ENCODE measurements at regions not wholly inside any gene's neighbourhood (a gene's known extent, or its start where the extent isn't known, plus 50 kb on each side); places are given as distances from the start of the nearest gene placed in this dataset.

- Histone ChIP-seq H2AFZ (ENCODE audit: low read length) (no peak overlapping the region), H3K9me3 (ENCODE audit: low read length) (no peaks in the 10 kb centered on the region), H3K4me2 (ENCODE audit: low read length) (no peak overlapping the region), H3K36me3 (ENCODE audit: low read depth, low read length) (no peaks in the 10 kb centered on the region), H3K27ac (ENCODE audit: low read length) (no peak overlapping the region), H3F3A (ENCODE audit: low read length, unreplicated experiment) (no peaks in the 10 kb centered on the region), H3K9me2 (replicated peaks; ENCODE audit: low read length) (no peaks in the 10 kb centered on the region), H3K4me1 (ENCODE audit: insufficient read depth, low read length) (no peaks in the 10 kb centered on the region), H4K20me1 (ENCODE audit: low read length) (no peaks in the 10 kb centered on the region), H3K9ac (ENCODE audit: low read length) (no peak overlapping the region), H3K79me2 (ENCODE audit: low read length) (no peaks in the 10 kb centered on the region), H3K27me3 (ENCODE audit: low read length) (no peaks in the 10 kb centered on the region; the same call in 1 of the 2 replicates), H3K4me3 (ENCODE audit: low read length) (no peak overlapping the region)
- intact Hi-C loops (cut with micrococcal nuclease): no loop called here
- DNase-seq: no peak
- POLR2A ChIA-PET (ENCODE audit: unreplicated experiment): no interaction called here
- CTCF ChIA-PET: no interaction called here
- no peak for ATAC-seq
- TF ChIP-seq EZH2 (IDR thresholded peaks at IDR 0.05; ENCODE audit: low read length, unreplicated experiment) (no peak), EZH2phosphoT487 (IDR thresholded peaks at IDR 0.05; ENCODE audit: borderline replicate concordance, low read length) (no peak)
- TF ChIP-seq, protein P1, sequence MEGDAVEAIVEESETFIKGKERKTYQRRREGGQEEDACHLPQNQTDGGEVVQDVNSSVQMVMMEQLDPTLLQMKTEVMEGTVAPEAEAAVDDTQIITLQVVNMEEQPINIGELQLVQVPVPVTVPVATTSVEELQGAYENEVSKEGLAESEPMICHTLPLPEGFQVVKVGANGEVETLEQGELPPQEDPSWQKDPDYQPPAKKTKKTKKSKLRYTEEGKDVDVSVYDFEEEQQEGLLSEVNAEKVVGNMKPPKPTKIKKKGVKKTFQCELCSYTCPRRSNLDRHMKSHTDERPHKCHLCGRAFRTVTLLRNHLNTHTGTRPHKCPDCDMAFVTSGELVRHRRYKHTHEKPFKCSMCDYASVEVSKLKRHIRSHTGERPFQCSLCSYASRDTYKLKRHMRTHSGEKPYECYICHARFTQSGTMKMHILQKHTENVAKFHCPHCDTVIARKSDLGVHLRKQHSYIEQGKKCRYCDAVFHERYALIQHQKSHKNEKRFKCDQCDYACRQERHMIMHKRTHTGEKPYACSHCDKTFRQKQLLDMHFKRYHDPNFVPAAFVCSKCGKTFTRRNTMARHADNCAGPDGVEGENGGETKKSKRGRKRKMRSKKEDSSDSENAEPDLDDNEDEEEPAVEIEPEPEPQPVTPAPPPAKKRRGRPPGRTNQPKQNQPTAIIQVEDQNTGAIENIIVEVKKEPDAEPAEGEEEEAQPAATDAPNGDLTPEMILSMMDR (conservative IDR thresholded peaks at IDR 0.05; ENCODE audit: low read depth, low read length): no peak
- no TSS peak for BruUV-seq (replicated peaks)
Observed at GRCh38 chrX:867966-868647, 237.5 kb downstream of the SHOX start.

DNA sequence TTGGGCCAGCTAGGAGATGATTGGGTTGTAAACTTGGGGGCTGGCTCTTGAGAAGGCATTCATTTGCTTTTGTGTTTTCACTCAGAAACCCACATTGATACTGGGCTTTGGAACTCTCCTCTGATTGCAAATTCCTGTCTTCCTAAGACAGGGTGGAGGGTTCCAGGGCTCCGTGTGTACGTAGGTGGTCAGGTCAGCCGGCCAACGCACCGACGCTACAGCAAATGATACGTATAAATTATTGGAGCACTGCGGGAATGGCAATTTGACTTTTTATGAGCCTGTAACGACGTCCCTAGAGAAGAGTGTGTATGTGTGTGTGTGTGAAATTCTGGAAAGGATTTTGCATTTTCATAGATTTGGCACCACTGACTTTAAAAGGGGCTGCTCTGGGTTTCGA lies 236.9 kb downstream of the SHOX start:
- no peaks in the 10 kb centered on the region for H3F3A ChIP-seq (ENCODE audit: low read length, unreplicated experiment)
- no peak overlapping the region for H3K4me3 ChIP-seq (ENCODE audit: low read length)
- H3K79me2 ChIP-seq (ENCODE audit: low read length): no peaks in the 10 kb centered on the region
- H3K27ac ChIP-seq (ENCODE audit: low read length): no peak overlapping the region
- ATAC-seq (no peak), DNase-seq (no peak)
- H3K4me2 ChIP-seq (ENCODE audit: low read length): no peak overlapping the region
- no peak for TF ChIP-seq EZH2 (IDR thresholded peaks at IDR 0.05; ENCODE audit: low read length, unreplicated experiment)
- TF ChIP-seq, protein P1 (conservative IDR thresholded peaks at IDR 0.05; ENCODE audit: low read depth, low read length): no peak
- no peak for TF ChIP-seq EZH2phosphoT487 (IDR thresholded peaks at IDR 0.05; ENCODE audit: borderline replicate concordance, low read length)
- H3K9me3 ChIP-seq (ENCODE audit: low read length): no peaks in the 10 kb centered on the region
- H4K20me1 ChIP-seq (ENCODE audit: low read length): no peaks in the 10 kb centered on the region
- no peaks in the 10 kb centered on the region for H3K9me2 ChIP-seq (replicated peaks; ENCODE audit: low read length)
- BruUV-seq (replicated peaks): no TSS peak
- no peak overlapping the region for H2AFZ ChIP-seq (ENCODE audit: low read length)
- intact Hi-C loops (cut with micrococcal nuclease): no loop called here
- no peak overlapping the region for H3K9ac ChIP-seq (ENCODE audit: low read length)
- no peaks in the 10 kb centered on the region; the same call in 1 of the 2 replicates for H3K27me3 ChIP-seq (ENCODE audit: low read length)
- H3K36me3 ChIP-seq (ENCODE audit: low read depth, low read length): no peaks in the 10 kb centered on the region
- ChIA-PET CTCF (no interaction called here), POLR2A (ENCODE audit: unreplicated experiment) (no interaction called here)
- H3K4me1 ChIP-seq (ENCODE audit: insufficient read depth, low read length): no peaks in the 10 kb centered on the region

- H3K9me2 ChIP-seq (replicated peaks; ENCODE audit: low read length): no peaks in the 10 kb centered on the region
Observed at GRCh38 chrX:866441-866990, 235.9 kb downstream of the SHOX start.

More at GRCh38 chrX:866441-866990, 235.9 kb downstream of the SHOX start:
- DNase-seq (no peak), ATAC-seq (no peak)
- Histone ChIP-seq H3K4me1 (ENCODE audit: insufficient read depth, low read length) (no peaks in the 10 kb centered on the region), H4K20me1 (ENCODE audit: low read length) (no peaks in the 10 kb centered on the region), H3K36me3 (ENCODE audit: low read depth, low read length) (no peaks in the 10 kb centered on the region), H3K4me3 (ENCODE audit: low read length) (no peak overlapping the region), H2AFZ (ENCODE audit: low read length) (no peak overlapping the region), H3K9me3 (ENCODE audit: low read length) (no peaks in the 10 kb centered on the region), H3K27me3 (ENCODE audit: low read length) (no peaks in the 10 kb centered on the region; the same call in 1 of the 2 replicates), H3K27ac (ENCODE audit: low read length) (no peak overlapping the region), H3F3A (ENCODE audit: low read length, unreplicated experiment) (no peaks in the 10 kb centered on the region), H3K79me2 (ENCODE audit: low read length) (no peaks in the 10 kb centered on the region), H3K9ac (ENCODE audit: low read length) (no peak overlapping the region), H3K4me2 (ENCODE audit: low read length) (no peak overlapping the region)
- POLR2A ChIA-PET (ENCODE audit: unreplicated experiment): no interaction called here
- intact Hi-C loops (cut with micrococcal nuclease): no loop called here
- TF ChIP-seq EZH2phosphoT487 (IDR thresholded peaks at IDR 0.05; ENCODE audit: borderline replicate concordance, low read length): no peak
- no peak for TF ChIP-seq EZH2 (IDR thresholded peaks at IDR 0.05; ENCODE audit: low read length, unreplicated experiment)
- TF ChIP-seq, protein P1 (conservative IDR thresholded peaks at IDR 0.05; ENCODE audit: low read depth, low read length): no peak
- CTCF ChIA-PET: no interaction called here
- no TSS peak for BruUV-seq (replicated peaks)

Measured in PC-3 (cell line).